SK-N-SH treated with all-trans-retinoic acid at 6 μM for 48 hours (cell line): ENCODE measurements at regions not wholly inside any gene's neighbourhood (a gene's known extent, or its start where the extent isn't known, plus 50 kb on each side); places are given as distances from the start of the nearest gene placed in this dataset.

Experiments
- ATAC-seq: fragments of 200-7000 bp; cut with Tn5 transposase; 3 replicates; pipeline ENCODE4 v1.9.1; 2020; ENCODE audit warnings: mild to moderate bottlenecking, moderate library complexity
- BACH2 ChIP-seq: fragments of 250-450 bp; sonication (Bioruptor Pico); IDR thresholded peaks from 2 replicates; pipeline ENCODE4 v1.9.0; 2021; ENCODE audit warnings: mild to moderate bottlenecking, borderline replicate concordance
- ESRRG ChIP-seq: fragments of 250-450 bp; sonication (Bioruptor Pico); IDR thresholded peaks from 2 replicates; pipeline ENCODE4 v1.6.1; 2021; ENCODE audit warnings: mild to moderate bottlenecking
- ISL1 ChIP-seq: fragments of 250-450 bp; sonication (Bioruptor Pico); IDR thresholded peaks from 2 replicates; pipeline ENCODE4 v2.1.2; 2022; ENCODE audit warnings: mild to moderate bottlenecking, moderate library complexity
- OSR1 ChIP-seq: fragments of 250-450 bp; sonication (Bioruptor Pico); IDR thresholded peaks from 2 replicates; pipeline ENCODE4 v1.8.0; 2022; ENCODE audit warnings: moderate library complexity, mild to moderate bottlenecking, inconsistent platforms
- TOX ChIP-seq: fragments of 250-450 bp; sonication (Bioruptor Pico); IDR thresholded peaks from 2 replicates; pipeline ENCODE4 v1.8.0; 2021; ENCODE audit warnings: mild to moderate bottlenecking, moderate library complexity, borderline replicate concordance
- ZC3H10 ChIP-seq: fragments of 250-450 bp; sonication (Bioruptor Pico); IDR thresholded peaks from 2 replicates; pipeline ENCODE4 v1.5.1; 2021; ENCODE audit warnings: mild to moderate bottlenecking, moderate library complexity
- ZFP3 ChIP-seq: fragments of 250-450 bp; sonication (Bioruptor Pico); IDR thresholded peaks from 2 replicates; pipeline ENCODE4 v1.5.0; 2020; ENCODE audit warnings: mild to moderate bottlenecking, moderate library complexity
- ZNF70 ChIP-seq: fragments of 450-650 bp; formaldehyde crosslinking; IDR thresholded peaks from 2 replicates; pipeline ENCODE4 v1.5.0; 2020; ENCODE audit warnings: mild to moderate bottlenecking, moderate library complexity
- ZNF8 ChIP-seq: fragments of 450-650 bp; formaldehyde crosslinking; IDR thresholded peaks from 2 replicates; pipeline ENCODE4 v1.5.0; 2020; ENCODE audit warnings: mild to moderate bottlenecking, moderate library complexity
- TF ChIP-seq, protein P1 (sequence below): fragments of 250-450 bp; sonication (Bioruptor Pico); IDR thresholded peaks from 2 replicates; pipeline ENCODE4 v1.8.0; 2021; ENCODE audit warnings: low read depth, mild to moderate bottlenecking, moderate library complexity, borderline replicate concordance
- TF ChIP-seq, protein P2 (sequence below): fragments of 250-450 bp; sonication (Bioruptor Pico); IDR thresholded peaks from 2 replicates; pipeline ENCODE4 v1.5.1; 2021; ENCODE audit warnings: mild to moderate bottlenecking, moderate library complexity
- TF ChIP-seq, protein P3 (sequence below): fragments of 250-450 bp; sonication (Bioruptor Pico); IDR thresholded peaks from 2 replicates; pipeline ENCODE4 v1.5.1; 2020; ENCODE audit warnings: low read depth, mild to moderate bottlenecking, moderate library complexity

DNA sequence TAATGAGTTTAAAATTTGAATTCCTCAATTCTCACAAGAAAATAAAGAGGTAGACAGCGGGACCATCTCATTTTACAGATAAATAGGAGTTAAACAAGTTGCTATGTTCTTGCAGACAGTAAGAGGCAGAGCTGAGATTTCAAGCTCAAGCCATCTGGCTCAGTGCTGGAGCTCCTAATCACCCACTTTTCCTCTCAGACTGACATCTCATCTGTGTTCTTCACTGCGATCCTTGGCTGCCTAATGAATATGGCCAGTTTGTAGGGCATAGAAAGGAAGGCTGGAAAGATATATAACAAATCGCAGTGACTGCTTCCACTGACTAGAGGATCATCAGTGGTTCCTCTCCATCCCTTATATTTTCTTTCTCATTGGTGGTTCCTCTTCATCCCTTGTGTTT is 151.2 kb downstream of the MPP7 start:
- ATAC-seq, result no peak
- TF ChIP-seq BACH2 (CRISPR knock-in tag) (no peak), ISL1 (no peak), ZFP3 (no peak), OSR1 (no peak)
- TF ChIP-seq, protein P1, sequence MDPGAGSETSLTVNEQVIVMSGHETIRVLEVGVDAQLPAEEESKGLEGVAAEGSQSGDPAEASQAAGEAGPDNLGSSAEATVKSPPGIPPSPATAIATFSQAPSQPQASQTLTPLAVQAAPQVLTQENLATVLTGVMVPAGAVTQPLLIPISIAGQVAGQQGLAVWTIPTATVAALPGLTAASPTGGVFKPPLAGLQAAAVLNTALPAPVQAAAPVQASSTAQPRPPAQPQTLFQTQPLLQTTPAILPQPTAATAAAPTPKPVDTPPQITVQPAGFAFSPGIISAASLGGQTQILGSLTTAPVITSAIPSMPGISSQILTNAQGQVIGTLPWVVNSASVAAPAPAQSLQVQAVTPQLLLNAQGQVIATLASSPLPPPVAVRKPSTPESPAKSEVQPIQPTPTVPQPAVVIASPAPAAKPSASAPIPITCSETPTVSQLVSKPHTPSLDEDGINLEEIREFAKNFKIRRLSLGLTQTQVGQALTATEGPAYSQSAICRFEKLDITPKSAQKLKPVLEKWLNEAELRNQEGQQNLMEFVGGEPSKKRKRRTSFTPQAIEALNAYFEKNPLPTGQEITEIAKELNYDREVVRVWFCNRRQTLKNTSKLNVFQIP (CRISPR knock-in tag), result no peak
- TF ChIP-seq, protein P2, sequence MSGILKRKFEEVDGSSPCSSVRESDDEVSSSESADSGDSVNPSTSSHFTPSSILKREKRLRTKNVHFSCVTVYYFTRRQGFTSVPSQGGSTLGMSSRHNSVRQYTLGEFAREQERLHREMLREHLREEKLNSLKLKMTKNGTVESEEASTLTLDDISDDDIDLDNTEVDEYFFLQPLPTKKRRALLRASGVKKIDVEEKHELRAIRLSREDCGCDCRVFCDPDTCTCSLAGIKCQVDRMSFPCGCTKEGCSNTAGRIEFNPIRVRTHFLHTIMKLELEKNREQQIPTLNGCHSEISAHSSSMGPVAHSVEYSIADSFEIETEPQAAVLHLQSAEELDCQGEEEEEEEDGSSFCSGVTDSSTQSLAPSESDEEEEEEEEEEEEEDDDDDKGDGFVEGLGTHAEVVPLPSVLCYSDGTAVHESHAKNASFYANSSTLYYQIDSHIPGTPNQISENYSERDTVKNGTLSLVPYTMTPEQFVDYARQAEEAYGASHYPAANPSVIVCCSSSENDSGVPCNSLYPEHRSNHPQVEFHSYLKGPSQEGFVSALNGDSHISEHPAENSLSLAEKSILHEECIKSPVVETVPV (CRISPR knock-in tag), result no peak

DNA sequence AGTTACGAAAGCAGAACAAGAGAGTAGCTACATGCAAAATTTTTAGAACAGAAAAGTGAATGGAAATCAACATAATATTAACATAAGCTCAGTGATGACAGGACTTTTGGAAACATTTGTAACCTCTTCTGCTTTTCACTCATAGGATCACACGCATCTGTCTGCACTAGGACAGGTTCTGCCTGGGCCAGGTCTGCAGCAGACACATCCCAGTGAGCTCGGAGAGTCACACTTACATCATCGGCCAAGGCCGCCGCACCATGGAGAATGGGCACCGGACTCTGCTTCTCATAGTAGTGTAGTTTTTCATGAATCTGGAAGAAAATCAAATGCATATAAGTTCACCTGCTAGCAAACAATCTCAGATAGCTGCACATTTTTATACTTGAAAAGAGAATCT is 150.9 kb upstream of the ODAD2 start:
- TF ChIP-seq, protein P3, sequence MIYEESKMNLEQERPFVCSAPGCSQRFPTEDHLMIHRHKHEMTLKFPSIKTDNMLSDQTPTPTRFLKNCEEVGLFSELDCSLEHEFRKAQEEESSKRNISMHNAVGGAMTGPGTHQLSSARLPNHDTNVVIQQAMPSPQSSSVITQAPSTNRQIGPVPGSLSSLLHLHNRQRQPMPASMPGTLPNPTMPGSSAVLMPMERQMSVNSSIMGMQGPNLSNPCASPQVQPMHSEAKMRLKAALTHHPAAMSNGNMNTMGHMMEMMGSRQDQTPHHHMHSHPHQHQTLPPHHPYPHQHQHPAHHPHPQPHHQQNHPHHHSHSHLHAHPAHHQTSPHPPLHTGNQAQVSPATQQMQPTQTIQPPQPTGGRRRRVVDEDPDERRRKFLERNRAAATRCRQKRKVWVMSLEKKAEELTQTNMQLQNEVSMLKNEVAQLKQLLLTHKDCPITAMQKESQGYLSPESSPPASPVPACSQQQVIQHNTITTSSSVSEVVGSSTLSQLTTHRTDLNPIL (CRISPR knock-in tag), result no peak
- TF ChIP-seq ZNF8 (CRISPR knock-in tag), result no peak
- ATAC-seq, result no peak

DNA sequence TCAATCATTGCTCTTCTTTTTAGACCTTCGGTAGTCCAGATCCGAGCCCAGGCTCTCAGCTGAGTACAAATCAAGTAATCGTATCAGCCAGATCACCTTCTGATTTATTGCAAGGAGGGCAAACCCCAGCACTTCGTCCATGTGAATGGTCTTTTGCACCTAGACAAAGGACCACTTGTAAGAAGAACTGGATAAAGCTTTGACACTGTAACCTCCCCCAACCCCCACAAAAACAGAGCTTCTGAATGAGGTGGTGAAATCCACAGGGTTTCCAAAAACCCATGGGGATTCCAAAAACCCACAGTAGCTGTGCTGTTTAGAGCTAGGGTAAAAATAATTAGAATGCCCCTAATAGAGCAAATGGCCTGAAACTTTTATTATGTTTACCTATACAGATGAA is 148.8 kb upstream of the ODAD2 start:
- ATAC-seq, result no peak
- no peak for TF ChIP-seq ZFP3
- TF ChIP-seq ZNF70 (CRISPR knock-in tag), result no peak
- TF ChIP-seq TOX, result no peak
- no peak for TF ChIP-seq ESRRG (CRISPR knock-in tag)
- TF ChIP-seq, protein P1 (CRISPR knock-in tag), result no peak
- TF ChIP-seq, all 23 proteins: peak for 0

DNA sequence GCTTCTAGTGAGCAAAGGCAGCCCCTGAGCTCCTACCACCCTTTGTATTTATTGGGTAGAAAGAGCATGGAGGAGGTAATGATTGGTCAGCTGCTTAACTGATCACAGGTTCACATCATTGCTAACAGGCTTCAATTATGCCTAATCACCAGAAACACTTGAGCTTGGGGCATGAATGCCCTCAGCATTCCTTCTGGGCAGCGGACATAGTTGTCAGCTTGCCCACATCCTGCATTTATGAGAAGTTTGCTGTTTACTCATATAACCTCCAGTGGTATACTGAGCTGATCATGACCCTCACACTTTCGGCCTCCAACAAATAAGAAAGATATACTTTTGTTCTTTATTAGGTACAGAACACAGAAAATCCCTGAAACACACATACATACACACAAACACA is 140.3 kb upstream of the ODAD2 start:
- no peak for ATAC-seq
- TF ChIP-seq, protein P1 (CRISPR knock-in tag), result no peak
- TF ChIP-seq, protein P2 (CRISPR knock-in tag), result no peak
- TF ChIP-seq ZNF70 (CRISPR knock-in tag) (no peak), TOX (no peak), ZNF8 (CRISPR knock-in tag) (no peak), BACH2 (CRISPR knock-in tag) (no peak), ZC3H10 (CRISPR knock-in tag) (no peak)
- TF ChIP-seq, protein P3 (CRISPR knock-in tag), result no peak
